Loucy (cell line): ENCODE measurements at regions not wholly inside any gene's neighbourhood (a gene's known extent, or its start where the extent isn't known, plus 50 kb on each side); places are given as distances from the start of the nearest gene placed in this dataset.

ENCODE experiments used
- H2AFZ ChIP-seq: fragments of 200-600 bp; sonication (generic); 2 replicates; pipeline ENCODE4 v1.6.0; 2016; ENCODE audit warnings: antibody characterized with exemption, mild to moderate bottlenecking, low read length, moderate library complexity
- H3F3A ChIP-seq: fragments of 200-600 bp; 2 replicates; pipeline ENCODE4 v1.6.0; 2016; ENCODE audit warnings: antibody characterized with exemption, low read depth, mild to moderate bottlenecking
- H3K27me3 ChIP-seq: fragments of 200-600 bp; sonication (generic); 2 replicates; pipeline ENCODE4 v1.6.1; 2014; ENCODE audit warnings: low read length, mild to moderate bottlenecking; ENCODE audit not compliant: insufficient read depth, poor library complexity, severe bottlenecking
- H3K36me3 ChIP-seq: fragments of 200-600 bp; sonication (generic); 2 replicates; pipeline ENCODE4 v1.6.1; 2016; ENCODE audit warnings: low read length; ENCODE audit not compliant: insufficient read depth
- H3K4me1 ChIP-seq: fragments of 200-600 bp; sonication (generic); 2 replicates; pipeline ENCODE4 v1.5.1; 2014; ENCODE audit warnings: low read length, mild to moderate bottlenecking; ENCODE audit not compliant: insufficient read depth, poor library complexity, severe bottlenecking
- H3K4me2 ChIP-seq: fragments of 200-600 bp; sonication (generic); 2 replicates; pipeline ENCODE4 v1.6.0; 2014; ENCODE audit warnings: antibody characterized with exemption, low read length, low read depth, mild to moderate bottlenecking; ENCODE audit not compliant: poor library complexity, severe bottlenecking
- H3K4me3 ChIP-seq: fragments of 200-600 bp; sonication (generic); 2 replicates; pipeline ENCODE4 v1.5.1; 2014; ENCODE audit warnings: low read length, mild to moderate bottlenecking, mixed read lengths; ENCODE audit not compliant: poor library complexity, severe bottlenecking
- H3K79me2 ChIP-seq: fragments of 200-600 bp; sonication (generic); 2 replicates; pipeline ENCODE4 v1.6.1; 2014; ENCODE audit warnings: low read length; ENCODE audit not compliant: insufficient read depth
- H3K9ac ChIP-seq: fragments of 200-600 bp; sonication (generic); 2 replicates; pipeline ENCODE4 v1.6.0; 2014; ENCODE audit warnings: mild to moderate bottlenecking, low read depth, low read length, moderate library complexity; ENCODE audit not compliant: poor library complexity, severe bottlenecking
- H3K9me2 ChIP-seq: fragments of 200-600 bp; sonication (generic); replicated peaks from 2 replicates; pipeline ENCODE4 v1.6.1; 2016; ENCODE audit warnings: low read depth, low read length, mixed read lengths
- H3K9me3 ChIP-seq: fragments of 200-600 bp; sonication (generic); 2 replicates; pipeline ENCODE4 v1.6.1; 2014; ENCODE audit warnings: mild to moderate bottlenecking, antibody characterized with exemption, low read length, low read depth; ENCODE audit not compliant: insufficient read depth
- H4K20me1 ChIP-seq: fragments of 200-600 bp; sonication (generic); 2 replicates; pipeline ENCODE4 v1.6.0; 2014; ENCODE audit warnings: antibody characterized with exemption, low read length, mild to moderate bottlenecking; ENCODE audit not compliant: insufficient read depth, poor library complexity, severe bottlenecking
- EZH2phosphoT487 ChIP-seq: fragments of 200-600 bp; IDR thresholded peaks from 2 replicates; pipeline ENCODE4 v1.6.1; 2018; ENCODE audit warnings: antibody characterized with exemption, mild to moderate bottlenecking, moderate library complexity, borderline replicate concordance
- TF ChIP-seq, protein P1 (sequence below): fragments of 200-600 bp; sonication (generic); conservative IDR thresholded peaks from 2 replicates; pipeline ENCODE4 v1.5.1; 2014; ENCODE audit warnings: mild to moderate bottlenecking, antibody characterized with exemption, low read length

DNA sequence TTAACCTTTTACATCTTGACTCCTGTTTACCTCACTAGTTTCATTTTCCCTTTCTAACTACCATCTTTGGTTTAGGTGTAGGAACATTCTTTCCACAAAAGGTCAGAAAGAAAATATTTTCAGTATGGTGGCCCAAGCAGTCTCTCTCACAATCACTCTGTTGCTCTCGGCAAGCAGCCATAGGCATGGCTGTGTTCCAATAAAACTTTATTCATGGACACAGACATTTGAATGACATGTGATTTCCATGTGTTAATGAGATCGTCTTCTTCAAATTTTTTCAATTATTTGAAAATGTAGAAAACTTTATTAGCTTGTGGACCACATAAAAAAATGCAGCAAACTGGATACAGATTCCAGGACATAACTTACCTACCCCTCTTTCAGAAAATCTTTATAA, 109.7 kb upstream of the CNTNAP5 start:
- no peaks in the 10 kb centered on the region for H4K20me1 ChIP-seq
- peaks cover 64% of the 10 kb centered on the region for H3K4me1 ChIP-seq
- H3K36me3 ChIP-seq, result no peaks in the 10 kb centered on the region
- no peaks in the 10 kb centered on the region; the same call in 1 of the 2 replicates for H3F3A ChIP-seq
- peak overlapping the region; percentile 23 for H3K4me3 ChIP-seq
- no peaks in the 10 kb centered on the region for H3K27me3 ChIP-seq
- H3K4me2 ChIP-seq, result peak overlapping the region; percentile 61
- peak overlapping the region; percentile 66 for H3K9ac ChIP-seq
- H3K9me3 ChIP-seq, result peaks cover 1% of the 10 kb centered on the region; the same call in 1 of the 2 replicates
- no peak overlapping the region for H2AFZ ChIP-seq
- no peaks in the 10 kb centered on the region for H3K9me2 ChIP-seq
- peaks cover 8% of the 10 kb centered on the region; the same call in 1 of the 2 replicates for H3K79me2 ChIP-seq
- TF ChIP-seq, protein P1, sequence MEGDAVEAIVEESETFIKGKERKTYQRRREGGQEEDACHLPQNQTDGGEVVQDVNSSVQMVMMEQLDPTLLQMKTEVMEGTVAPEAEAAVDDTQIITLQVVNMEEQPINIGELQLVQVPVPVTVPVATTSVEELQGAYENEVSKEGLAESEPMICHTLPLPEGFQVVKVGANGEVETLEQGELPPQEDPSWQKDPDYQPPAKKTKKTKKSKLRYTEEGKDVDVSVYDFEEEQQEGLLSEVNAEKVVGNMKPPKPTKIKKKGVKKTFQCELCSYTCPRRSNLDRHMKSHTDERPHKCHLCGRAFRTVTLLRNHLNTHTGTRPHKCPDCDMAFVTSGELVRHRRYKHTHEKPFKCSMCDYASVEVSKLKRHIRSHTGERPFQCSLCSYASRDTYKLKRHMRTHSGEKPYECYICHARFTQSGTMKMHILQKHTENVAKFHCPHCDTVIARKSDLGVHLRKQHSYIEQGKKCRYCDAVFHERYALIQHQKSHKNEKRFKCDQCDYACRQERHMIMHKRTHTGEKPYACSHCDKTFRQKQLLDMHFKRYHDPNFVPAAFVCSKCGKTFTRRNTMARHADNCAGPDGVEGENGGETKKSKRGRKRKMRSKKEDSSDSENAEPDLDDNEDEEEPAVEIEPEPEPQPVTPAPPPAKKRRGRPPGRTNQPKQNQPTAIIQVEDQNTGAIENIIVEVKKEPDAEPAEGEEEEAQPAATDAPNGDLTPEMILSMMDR, result no peak
- no peak for TF ChIP-seq EZH2phosphoT487

DNA sequence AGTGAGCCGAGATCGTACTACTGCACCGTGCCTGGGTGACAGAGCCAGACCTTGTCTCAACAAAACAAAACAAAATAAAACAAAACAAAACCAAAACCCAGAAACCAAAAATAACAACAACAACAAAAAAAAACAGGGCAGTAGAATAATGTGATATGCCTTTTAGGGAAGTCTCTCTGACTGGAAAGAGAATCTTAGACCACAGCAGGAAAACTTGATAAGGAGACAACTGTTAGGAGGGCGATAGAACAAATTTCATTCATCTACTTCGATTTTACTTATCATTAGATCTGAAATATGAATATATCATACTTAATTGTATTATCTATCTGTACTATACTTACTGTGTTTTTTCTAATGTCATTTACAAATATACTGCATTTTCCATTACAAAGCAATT, 109.0 kb upstream of the CNTNAP5 start:
- Histone ChIP-seq H3K9ac (peak overlapping the region; percentile 66), H2AFZ (no peak overlapping the region), H3K9me3 (peaks cover 4% of the 10 kb centered on the region; the same call in 1 of the 2 replicates), H3K4me3 (peak overlapping the region; percentile 23), H3K4me2 (peak overlapping the region; percentile 61), H3K79me2 (peaks cover 7% of the 10 kb centered on the region; the same call in 1 of the 2 replicates), H3K9me2 (no peaks in the 10 kb centered on the region), H4K20me1 (no peaks in the 10 kb centered on the region), H3K4me1 (peaks cover 59% of the 10 kb centered on the region), H3F3A (no peaks in the 10 kb centered on the region; the same call in 1 of the 2 replicates), H3K27me3 (no peaks in the 10 kb centered on the region), H3K36me3 (no peaks in the 10 kb centered on the region)
- TF ChIP-seq, protein P1, result no peak
- TF ChIP-seq EZH2phosphoT487, result no peak

- Histone ChIP-seq H3K9me2 (no peaks in the 10 kb centered on the region), H3K79me2 (peaks cover 2% of the 10 kb centered on the region; the same call in 1 of the 2 replicates), H3K36me3 (no peaks in the 10 kb centered on the region), H3K4me1 (peaks cover 56% of the 10 kb centered on the region), H3K4me3 (peak overlapping the region; percentile 51), H3K9me3 (peaks cover 4% of the 10 kb centered on the region; the same call in 1 of the 2 replicates), H2AFZ (no peak overlapping the region), H3K4me2 (peak overlapping the region; percentile 61), H3F3A (no peaks in the 10 kb centered on the region; the same call in 1 of the 2 replicates), H4K20me1 (no peaks in the 10 kb centered on the region), H3K27me3 (no peaks in the 10 kb centered on the region), H3K9ac (peak overlapping the region; percentile 67)
- TF ChIP-seq, protein P1, result no peak
- TF ChIP-seq EZH2phosphoT487, result no peak
Observed at GRCh38 chr2:123916531-123916930, 108.6 kb upstream of the CNTNAP5 start.
